Naive B cell (primary cell): ENCODE measurements at regions not wholly inside any gene's neighbourhood (a gene's known extent, or its start where the extent isn't known, plus 50 kb on each side); places are given as distances from the start of the nearest gene placed in this dataset.
A peak's percentile ranks its signal among the peaks of the same experiment; 100 is the strongest.

Experiments used
- ATAC-seq, 2 donors: fragments of 150-1000 bp; cut with Tn5 transposase; 2 replicates each; pipeline ENCODE4 v1.10.0; 2021; ENCODE audit warnings: low read depth in 2 of 2, mild to moderate bottlenecking in 2 of 2, moderate library complexity in 2 of 2
- DNase-seq: peaks from one replicate; pipeline ENCODE4 v3.0.0; 2022
- H3K27ac Mint-ChIP-seq, 6 donors: one replicate each; pipeline ENCODE4 v1.8.0; 2020 to 2022; ENCODE audit warnings: mild to moderate bottlenecking in 6 of 6, mixed read lengths in 6 of 6, moderate library complexity in 5 of 6, inconsistent platforms in 2 of 6
- H3K27me3 Mint-ChIP-seq, 3 donors: one replicate each; pipeline ENCODE4 v1.8.0; 2021 to 2022; ENCODE audit warnings: mixed read lengths in 3 of 3, mild to moderate bottlenecking in 1 of 3
- H3K36me3 Mint-ChIP-seq, 2 donors: one replicate each; pipeline ENCODE4 v1.8.0; 2020 to 2022; ENCODE audit warnings: mixed read lengths in 2 of 2, inconsistent platforms in 1 of 2, mild to moderate bottlenecking in 1 of 2
- H3K4me1 Mint-ChIP-seq, 3 donors: one replicate each; pipeline ENCODE4 v1.8.0; 2020 to 2022; ENCODE audit warnings: mixed read lengths in 3 of 3, inconsistent platforms in 1 of 3, mild to moderate bottlenecking in 1 of 3, moderate library complexity in 1 of 3
- H3K4me3 Mint-ChIP-seq, 8 donors: one replicate each; pipeline ENCODE4 v1.8.0; 2020 to 2022; ENCODE audit warnings: mild to moderate bottlenecking in 8 of 8, mixed read lengths in 8 of 8, moderate library complexity in 8 of 8, inconsistent platforms in 2 of 8
- H3K9me3 Mint-ChIP-seq, 7 donors: one replicate each; pipeline ENCODE4 v1.8.0; 2020 to 2022; ENCODE audit warnings: mixed read lengths in 7 of 7, mild to moderate bottlenecking in 5 of 7, inconsistent platforms in 2 of 7, moderate library complexity in 1 of 7

GRCh38 chr2:234823196-234823876, 128.5 kb upstream of the SH3BP4 start:
- H3K27ac Mint-ChIP-seq = no peak overlapping the region
- H3K4me3 Mint-ChIP-seq = no peak overlapping the region
- ATAC-seq (no peak), DNase-seq (no peak)
- H3K9me3 Mint-ChIP-seq = no peaks in the 10 kb centered on the region
- no peaks in the 10 kb centered on the region for H3K4me1 Mint-ChIP-seq
- H3K27me3 Mint-ChIP-seq = peaks cover 0 to 5% (median 0%) of the 10 kb centered on the region in 3 donors
- H3K36me3 Mint-ChIP-seq = no peaks in the 10 kb centered on the region

- H3K36me3 Mint-ChIP-seq = no peaks in the 10 kb centered on the region
- no peak overlapping the region for H3K27ac Mint-ChIP-seq
- no peak for DNase-seq
- no peaks in the 10 kb centered on the region for H3K9me3 Mint-ChIP-seq
- peaks cover 0 to 5% (median 0%) of the 10 kb centered on the region in 3 donors for H3K27me3 Mint-ChIP-seq
- no peak for ATAC-seq
- H3K4me3 Mint-ChIP-seq = no peak overlapping the region
- no peaks in the 10 kb centered on the region for H3K4me1 Mint-ChIP-seq
Observed at GRCh38 chr2:234821946-234822475, 129.8 kb upstream of the SH3BP4 start.

- Mint-ChIP-seq H3K27ac (no peak overlapping the region), H3K4me1 (no peaks in the 10 kb centered on the region), H3K4me3 (no peak overlapping the region), H3K9me3 (no peaks in the 10 kb centered on the region), H3K36me3 (no peaks in the 10 kb centered on the region), H3K27me3 (peaks cover 3 to 21% (median 8%) of the 10 kb centered on the region in 3 donors)
- DNase-seq (no peak), ATAC-seq (no peak)
Observed at GRCh38 chr2:234818937-234819336, 132.9 kb upstream of the SH3BP4 start.

- no peak overlapping the region for H3K27ac Mint-ChIP-seq
- no peaks in the 10 kb centered on the region for H3K36me3 Mint-ChIP-seq
- ATAC-seq (no peak), DNase-seq (no peak)
- no peaks in the 10 kb centered on the region for H3K9me3 Mint-ChIP-seq
- H3K4me1 Mint-ChIP-seq = no peaks in the 10 kb centered on the region
- H3K4me3 Mint-ChIP-seq = no peak overlapping the region
- H3K27me3 Mint-ChIP-seq = peaks cover 18 to 33% (median 18%) of the 10 kb centered on the region in 3 donors
Observed at GRCh38 chr2:234816491-234816890, 135.3 kb upstream of the SH3BP4 start.

- Mint-ChIP-seq H3K36me3 (no peaks in the 10 kb centered on the region), H3K4me1 (no peaks in the 10 kb centered on the region), H3K27me3 (peaks cover 18 to 33% (median 18%) of the 10 kb centered on the region in 3 donors), H3K27ac (no peak overlapping the region), H3K9me3 (no peaks in the 10 kb centered on the region), H3K4me3 (no peak overlapping the region)
- no peak for DNase-seq
- ATAC-seq = no peak
Observed at GRCh38 chr2:234816056-234816455, 135.8 kb upstream of the SH3BP4 start.

GRCh38 chr2:234814374-234814773, 137.4 kb upstream of the SH3BP4 start:
- H3K27ac Mint-ChIP-seq = no peak overlapping the region
- H3K36me3 Mint-ChIP-seq = peaks cover 0 to 9% of the 10 kb centered on the region in 2 donors
- no peak for ATAC-seq
- peaks cover 0 to 3% (median 0%) of the 10 kb centered on the region in 7 donors for H3K9me3 Mint-ChIP-seq
- H3K4me1 Mint-ChIP-seq = no peaks in the 10 kb centered on the region
- DNase-seq = no peak
- H3K4me3 Mint-ChIP-seq = no peak overlapping the region
- peaks cover 24 to 37% (median 28%) of the 10 kb centered on the region in 3 donors for H3K27me3 Mint-ChIP-seq

- Mint-ChIP-seq H3K4me1 (no peaks in the 10 kb centered on the region), H3K4me3 (no peak overlapping the region), H3K27me3 (peaks cover 28 to 37% (median 37%) of the 10 kb centered on the region in 3 donors), H3K36me3 (peaks cover 0 to 9% of the 10 kb centered on the region in 2 donors), H3K9me3 (peaks cover 0 to 3% (median 0%) of the 10 kb centered on the region in 7 donors), H3K27ac (no peak overlapping the region)
- DNase-seq (no peak), ATAC-seq (no peak)
Observed at GRCh38 chr2:234812851-234813250, 139.0 kb upstream of the SH3BP4 start.

GRCh38 chr2:234808907-234809306, 142.9 kb upstream of the SH3BP4 start:
- Mint-ChIP-seq H3K36me3 (peaks cover 0 to 9% of the 10 kb centered on the region in 2 donors), H3K4me3 (no peak overlapping the region), H3K9me3 (peaks cover 0 to 9% (median 0%) of the 10 kb centered on the region in 7 donors), H3K27ac (no peak overlapping the region), H3K27me3 (peaks cover 16 to 33% (median 24%) of the 10 kb centered on the region in 3 donors), H3K4me1 (peaks cover 0 to 6% (median 0%) of the 10 kb centered on the region in 3 donors)
- no peak for ATAC-seq
- DNase-seq = no peak

- Mint-ChIP-seq H3K4me1 (peaks cover 0 to 6% (median 0%) of the 10 kb centered on the region in 3 donors), H3K4me3 (no peak overlapping the region), H3K36me3 (peaks cover 0 to 9% of the 10 kb centered on the region in 2 donors), H3K9me3 (peaks cover 0 to 9% (median 2%) of the 10 kb centered on the region in 7 donors), H3K27ac (no peak overlapping the region), H3K27me3 (peaks cover 5 to 21% (median 14%) of the 10 kb centered on the region in 3 donors)
- no peak for DNase-seq
- no peak for ATAC-seq
Observed at GRCh38 chr2:234806818-234807217, 145.0 kb upstream of the SH3BP4 start.

GRCh38 chr2:234805836-234806235, 146.0 kb upstream of the SH3BP4 start:
- H3K9me3 Mint-ChIP-seq = peaks cover 0 to 9% (median 2%) of the 10 kb centered on the region in 7 donors
- no peak overlapping the region for H3K27ac Mint-ChIP-seq
- H3K36me3 Mint-ChIP-seq = peaks cover 0 to 9% of the 10 kb centered on the region in 2 donors
- H3K4me1 Mint-ChIP-seq = peaks cover 0 to 6% (median 0%) of the 10 kb centered on the region in 3 donors
- ATAC-seq = no peak
- DNase-seq = no peak
- H3K4me3 Mint-ChIP-seq = no peak overlapping the region
- peaks cover 5 to 19% (median 15%) of the 10 kb centered on the region in 3 donors for H3K27me3 Mint-ChIP-seq

- Mint-ChIP-seq H3K27me3 (peaks cover 0 to 18% (median 12%) of the 10 kb centered on the region in 3 donors), H3K9me3 (peaks cover 0 to 9% (median 2%) of the 10 kb centered on the region in 7 donors), H3K4me3 (no peak overlapping the region), H3K36me3 (peaks cover 0 to 2% of the 10 kb centered on the region in 2 donors), H3K27ac (peak overlapping the region in 1 of 6 donors; percentile 42), H3K4me1 (peaks cover 0 to 6% (median 0%) of the 10 kb centered on the region in 3 donors)
- DNase-seq = no peak
- ATAC-seq = no peak
Observed at GRCh38 chr2:234804704-234805103, 147.1 kb upstream of the SH3BP4 start.

- no peaks in the 10 kb centered on the region for H3K36me3 Mint-ChIP-seq
- peaks cover 7 to 14% (median 9%) of the 10 kb centered on the region in 3 donors for H3K27me3 Mint-ChIP-seq
- DNase-seq (no peak), ATAC-seq (no peak)
- no peak overlapping the region for H3K4me3 Mint-ChIP-seq
- H3K4me1 Mint-ChIP-seq = peaks cover 0 to 6% (median 0%) of the 10 kb centered on the region in 3 donors
- no peak overlapping the region for H3K27ac Mint-ChIP-seq
- peaks cover 0 to 9% (median 2%) of the 10 kb centered on the region in 7 donors for H3K9me3 Mint-ChIP-seq
Observed at GRCh38 chr2:234802845-234803171, 149.0 kb upstream of the SH3BP4 start.

GRCh38 chr2:234802071-234802844, 149.6 kb upstream of the SH3BP4 start:
- DNase-seq (no peak), ATAC-seq (no peak)
- H3K9me3 Mint-ChIP-seq = peaks cover 0 to 7% (median 2%) of the 10 kb centered on the region in 7 donors
- peak overlapping the region in 2 of 6 donors; percentile 81 to 86 for H3K27ac Mint-ChIP-seq
- H3K36me3 Mint-ChIP-seq = no peaks in the 10 kb centered on the region
- H3K4me1 Mint-ChIP-seq = peaks cover 0 to 6% (median 0%) of the 10 kb centered on the region in 3 donors
- peaks cover 7 to 16% (median 10%) of the 10 kb centered on the region in 3 donors for H3K27me3 Mint-ChIP-seq
- H3K4me3 Mint-ChIP-seq = peak overlapping the region in 1 of 8 donors; percentile 2
